ENCODE measurements at regions not wholly inside any gene's neighbourhood (a gene's known extent, or its start where the extent isn't known, plus 50 kb on each side); places are given as distances from the start of the nearest gene placed in this dataset.

DNA sequence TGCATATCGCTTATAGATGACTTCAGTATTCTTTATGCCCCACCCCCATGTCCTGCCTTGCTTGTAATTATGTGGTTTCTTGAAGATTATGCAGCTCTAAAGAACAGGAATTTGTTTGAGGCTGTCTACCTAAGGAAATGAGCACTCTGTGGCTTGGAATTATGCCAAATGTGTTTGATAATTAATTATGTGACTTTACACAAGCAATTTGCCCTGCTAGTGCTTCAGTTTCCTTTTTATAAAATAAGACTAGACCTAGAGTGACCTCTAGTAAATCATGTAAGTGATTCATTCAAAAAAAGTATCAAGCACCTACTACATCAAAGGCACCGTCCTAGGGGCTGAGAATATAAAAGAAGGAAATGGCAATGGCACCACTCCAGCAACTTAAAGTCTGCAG, 491.5 kb upstream of the KIRREL3 start:
- no peak for DNase-seq (ENCODE audit: low spot score)

DNA sequence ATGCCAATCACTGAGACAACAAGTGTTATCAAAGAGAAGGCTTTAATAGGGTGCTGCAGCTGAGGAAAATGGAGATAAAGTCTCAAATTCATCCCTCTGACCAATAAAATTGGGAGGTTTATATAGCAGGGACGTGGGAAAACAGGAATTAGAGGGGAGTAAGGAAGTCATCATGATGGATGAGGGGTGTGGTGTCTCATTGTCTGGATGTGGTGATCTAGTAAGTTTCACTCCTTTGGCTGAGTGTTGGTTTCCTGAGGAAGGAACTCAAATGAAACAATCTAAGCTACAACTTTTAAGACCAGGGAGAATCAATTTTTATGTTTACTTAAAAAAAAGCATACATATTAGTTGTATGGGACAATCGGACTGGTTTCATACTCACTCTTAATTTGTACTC, 491.0 kb upstream of the KIRREL3 start:
- DNase-seq (ENCODE audit: low spot score), result no peak

DNA sequence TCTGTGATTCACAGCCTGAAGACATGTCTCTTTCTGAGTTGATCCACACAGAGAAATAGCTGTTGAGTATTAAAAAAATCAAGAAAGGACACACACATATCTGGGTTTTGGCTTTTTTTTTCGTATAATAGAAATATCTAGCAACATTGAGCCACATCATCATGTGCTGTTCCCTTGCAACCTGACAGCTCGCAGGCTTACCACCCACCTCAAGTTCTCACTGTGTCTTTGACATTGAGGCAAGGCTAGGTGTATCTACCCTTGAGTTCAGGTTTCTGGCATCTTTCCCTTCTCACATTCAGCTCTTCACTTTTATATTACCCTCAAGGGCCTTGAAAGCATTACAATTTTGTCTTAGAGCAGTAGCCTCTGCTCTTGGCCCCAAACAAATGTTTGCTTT, 490.3 kb upstream of the KIRREL3 start:
- no peak for DNase-seq (ENCODE audit: low spot score)

DNA sequence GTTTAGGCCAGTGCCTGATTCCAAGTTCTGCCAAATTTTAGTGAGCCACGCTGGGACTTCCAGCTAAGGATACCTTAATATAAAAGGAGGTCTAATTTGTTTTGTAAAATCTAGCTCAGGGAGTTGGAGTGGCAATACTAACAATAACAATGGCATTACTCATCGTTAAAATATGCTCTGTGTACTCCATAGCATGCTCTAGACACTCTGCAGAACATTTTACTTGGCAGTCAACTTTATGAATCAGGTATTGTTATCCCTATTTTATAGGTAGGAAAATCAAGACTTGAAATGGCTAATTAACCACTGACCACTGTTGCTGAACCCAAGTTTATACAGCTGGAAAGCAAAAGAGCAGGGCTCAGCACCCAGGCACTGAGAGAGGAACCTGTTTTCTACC, 485.0 kb upstream of the KIRREL3 start:
- DNase-seq (ENCODE audit: low spot score), result no peak

DNA sequence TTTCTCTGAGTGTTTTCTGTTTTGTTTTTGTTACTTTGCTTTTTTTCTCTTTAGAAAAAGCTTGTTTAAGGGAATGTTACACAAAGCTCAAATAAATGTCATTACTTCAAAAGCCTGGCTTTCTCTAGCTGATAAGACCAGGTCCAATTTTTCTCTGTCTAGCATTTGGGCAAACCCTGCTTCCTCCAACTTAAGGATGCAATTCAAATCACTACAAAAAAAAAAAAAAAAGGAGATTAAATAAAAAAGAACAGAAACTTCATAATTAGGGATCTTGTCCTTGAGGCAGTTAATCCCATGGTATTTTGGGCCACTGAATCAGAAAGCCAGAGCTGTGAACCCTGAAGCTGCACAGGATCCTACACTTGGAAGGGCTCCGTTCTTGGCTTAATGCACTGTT, 480.8 kb upstream of the KIRREL3 start:
- no peak for DNase-seq (ENCODE audit: low spot score)

DNA sequence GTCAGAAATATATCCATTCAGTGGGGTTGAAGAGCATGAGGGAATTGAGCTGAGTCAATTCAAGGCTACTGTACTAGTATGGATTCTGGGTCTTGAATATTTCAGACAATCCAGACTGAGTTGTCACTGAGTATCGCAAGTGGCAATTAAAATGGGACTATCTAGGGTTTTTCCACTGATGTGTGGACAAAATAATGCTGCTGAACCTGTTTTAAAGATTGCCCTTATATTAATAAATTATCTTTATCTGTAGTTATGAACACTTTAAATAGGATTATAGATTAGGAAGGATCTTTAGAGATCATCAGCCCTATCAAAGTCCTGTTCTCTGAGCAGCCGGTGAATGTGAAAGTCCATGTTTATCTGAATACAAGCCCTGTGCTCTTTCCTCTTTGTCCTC, 478.3 kb upstream of the KIRREL3 start:
- DNase-seq (ENCODE audit: low spot score), result no peak

DNA sequence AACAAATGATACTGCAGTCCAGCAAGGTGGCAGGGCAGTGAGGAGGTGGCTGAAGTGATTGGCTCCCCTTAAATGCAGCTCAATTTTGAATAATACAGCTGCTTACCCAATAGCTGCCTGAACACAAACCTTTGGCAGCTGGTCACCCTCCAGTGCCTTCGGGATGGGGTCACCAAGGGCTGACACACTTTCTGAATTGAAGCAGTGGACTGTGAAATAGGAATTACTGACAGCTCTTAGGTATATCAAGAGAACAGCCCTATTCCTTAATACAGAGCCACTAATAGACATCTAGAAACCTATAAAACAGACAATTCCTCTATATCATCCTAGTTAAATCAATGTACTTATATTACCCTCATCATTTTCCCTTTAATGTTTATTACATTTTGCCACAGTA, 474.2 kb upstream of the KIRREL3 start:
- DNase-seq (ENCODE audit: low spot score), result no peak

DNA sequence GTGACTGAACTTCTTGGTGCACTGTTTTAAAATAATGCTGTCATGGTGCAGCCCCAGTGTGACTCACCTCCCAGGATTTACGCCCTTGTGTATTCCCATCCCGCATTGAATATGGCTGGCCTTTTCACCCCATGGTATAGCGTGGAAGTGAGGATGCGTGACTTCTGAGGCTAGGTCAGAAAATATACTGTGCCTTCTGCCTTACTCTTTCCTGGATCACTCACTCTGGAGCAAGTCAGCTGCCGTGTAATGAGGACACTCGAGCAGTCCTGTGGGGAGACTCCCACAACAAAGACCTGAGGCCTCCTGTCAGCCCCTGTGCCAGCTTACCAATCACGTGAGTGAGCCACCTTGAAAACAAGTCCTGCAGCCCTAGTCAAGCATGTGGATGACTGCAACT, 471.9 kb upstream of the KIRREL3 start:
- DNase-seq (ENCODE audit: low spot score), result no peak

DNA sequence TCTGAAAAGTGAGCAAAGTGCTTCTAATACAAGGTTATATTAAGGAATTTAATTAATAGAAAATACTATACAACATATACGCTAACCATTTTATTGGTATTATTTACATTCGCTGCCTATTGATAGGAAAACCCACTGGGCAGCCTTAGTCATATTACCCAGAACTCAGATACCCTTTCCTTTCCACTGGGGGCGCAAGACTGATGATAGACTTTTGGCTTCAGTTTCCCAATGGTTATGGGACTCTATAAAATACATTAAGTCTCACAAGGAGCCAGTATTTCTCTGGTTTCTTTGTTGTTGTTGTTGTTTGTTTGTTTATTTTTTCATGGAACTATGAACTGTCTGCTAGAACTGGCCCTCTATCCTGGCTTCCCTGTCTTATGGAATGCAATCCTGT, 471.1 kb upstream of the KIRREL3 start:
- no peak for DNase-seq (ENCODE audit: low spot score)

DNA sequence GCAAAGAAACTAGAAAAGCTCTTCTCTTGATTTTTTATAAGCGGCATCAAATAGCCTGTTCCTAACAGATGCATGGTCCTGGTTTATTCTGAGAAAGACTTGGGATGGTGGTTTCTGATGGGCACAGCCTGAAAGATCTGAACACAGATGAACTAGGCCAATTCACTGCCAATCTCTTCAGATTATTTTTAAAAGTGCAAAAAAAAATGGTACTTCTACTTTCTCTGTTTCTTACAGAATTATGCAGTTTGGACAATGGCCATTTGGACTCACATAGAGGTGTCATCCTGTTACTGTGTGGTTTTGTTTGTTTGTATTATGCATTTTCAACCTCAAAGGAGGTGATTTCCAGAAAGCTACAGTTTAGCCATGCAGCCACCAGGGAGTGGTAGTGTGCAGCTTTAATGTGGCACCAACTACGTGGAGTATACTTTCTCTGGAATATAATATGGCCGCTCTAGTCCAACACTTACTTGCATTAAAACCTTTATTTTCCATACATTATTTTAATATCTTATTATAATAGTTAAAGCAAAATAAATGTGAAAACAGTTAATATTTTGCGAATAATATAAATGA, 469.8 kb upstream of the KIRREL3 start:
- no peak for DNase-seq (ENCODE audit: low spot score)

- DNase-seq (ENCODE audit: low spot score), result no peak
Observed at GRCh38 chr11:127464325-127464724, 463.8 kb upstream of the KIRREL3 start.

DNA sequence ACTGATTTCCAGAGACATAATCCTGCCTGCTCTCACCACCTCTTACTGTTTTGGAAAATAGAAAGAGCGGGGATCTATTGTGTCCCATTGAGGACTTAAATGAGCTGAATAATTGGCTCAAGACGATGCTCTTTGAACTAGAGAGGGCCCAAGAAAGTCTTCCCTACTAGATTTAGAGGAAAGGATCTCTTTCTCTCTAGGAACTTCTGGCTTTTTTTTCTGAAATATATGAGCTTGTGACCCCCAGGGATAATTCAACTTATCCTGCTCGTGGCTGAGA, 461.4 kb upstream of the KIRREL3 start:
- DNase-seq (ENCODE audit: low spot score), result no peak

DNA sequence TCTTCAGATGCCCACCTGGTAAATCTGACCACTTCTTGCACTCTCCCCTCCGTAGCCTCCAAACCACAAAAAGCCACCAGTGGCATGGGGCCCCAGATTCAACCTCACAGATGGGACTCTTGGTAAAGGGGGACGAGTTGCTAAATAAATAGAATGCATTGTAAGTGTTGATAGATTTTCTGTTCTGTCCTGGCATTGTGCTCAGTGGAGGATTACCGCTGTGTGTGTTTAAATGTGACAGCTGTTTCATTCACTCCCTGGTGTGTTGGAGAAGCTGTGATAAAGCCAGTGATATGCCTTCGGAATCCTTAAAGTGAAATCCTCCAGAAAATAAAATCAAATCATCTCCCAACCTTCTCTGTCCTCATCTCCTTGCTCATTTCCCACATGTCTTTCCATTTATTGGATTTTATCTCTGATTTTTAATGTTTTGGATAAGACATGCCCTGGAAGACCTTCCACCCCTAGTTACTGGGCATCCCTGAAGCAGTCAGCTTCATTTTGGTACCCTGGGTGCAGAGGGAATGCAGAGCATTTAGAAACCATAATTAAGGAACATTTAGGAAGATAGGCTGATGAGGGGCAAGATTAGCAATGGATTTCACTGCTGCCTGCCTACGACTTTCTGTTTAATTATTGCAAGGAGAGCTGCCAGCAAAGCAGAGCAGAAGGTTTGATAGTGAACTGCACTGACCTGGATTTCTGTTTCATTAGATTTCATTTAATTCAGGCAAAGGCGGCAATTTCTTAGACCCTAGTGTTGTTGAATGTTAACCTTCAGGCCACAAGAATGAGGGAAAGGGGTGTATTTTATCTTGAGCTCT, 460.9 kb upstream of the KIRREL3 start:
- DNase-seq (ENCODE audit: low spot score), result no peak

DNA sequence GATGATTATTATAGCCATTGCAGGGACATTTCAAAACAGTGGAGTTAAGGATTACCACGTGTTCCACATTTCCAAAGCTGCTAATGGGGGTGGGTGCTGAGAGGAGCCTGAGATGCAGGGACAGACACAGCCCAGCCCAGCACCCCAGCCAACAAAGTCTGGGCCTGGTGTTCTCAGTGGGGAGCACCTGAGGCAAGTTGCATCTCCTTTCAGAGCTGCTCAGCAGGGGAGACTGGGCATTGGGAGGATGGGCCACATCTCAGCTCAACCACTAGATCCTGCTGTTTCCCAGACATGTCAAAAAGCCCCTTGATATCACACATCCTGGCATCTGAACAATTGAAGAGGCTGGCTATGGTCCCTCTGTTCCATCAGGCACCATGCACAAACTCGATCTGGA, 458.0 kb upstream of the KIRREL3 start:
- no peak for DNase-seq (ENCODE audit: low spot score)

DNA sequence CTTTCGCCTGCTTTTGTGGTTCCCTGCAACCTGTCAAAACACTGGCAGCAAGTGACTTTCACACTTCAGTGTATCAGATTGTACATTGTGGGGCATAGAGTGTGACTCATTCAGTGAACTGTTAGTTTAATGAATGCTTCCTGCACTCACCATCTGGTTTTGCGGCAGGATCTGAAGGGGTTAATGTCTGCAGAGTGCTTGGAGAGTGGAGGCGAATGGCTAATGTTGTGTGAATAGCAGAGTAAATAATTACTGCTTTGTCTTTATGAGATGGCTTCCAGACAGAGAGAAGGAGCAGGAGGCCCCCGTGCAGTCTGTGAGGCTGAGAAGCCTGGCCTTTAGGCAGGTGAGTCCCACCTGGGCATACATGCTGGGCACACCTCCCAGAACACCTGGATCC, 454.3 kb upstream of the KIRREL3 start:
- DNase-seq (ENCODE audit: low spot score), result no peak

DNA sequence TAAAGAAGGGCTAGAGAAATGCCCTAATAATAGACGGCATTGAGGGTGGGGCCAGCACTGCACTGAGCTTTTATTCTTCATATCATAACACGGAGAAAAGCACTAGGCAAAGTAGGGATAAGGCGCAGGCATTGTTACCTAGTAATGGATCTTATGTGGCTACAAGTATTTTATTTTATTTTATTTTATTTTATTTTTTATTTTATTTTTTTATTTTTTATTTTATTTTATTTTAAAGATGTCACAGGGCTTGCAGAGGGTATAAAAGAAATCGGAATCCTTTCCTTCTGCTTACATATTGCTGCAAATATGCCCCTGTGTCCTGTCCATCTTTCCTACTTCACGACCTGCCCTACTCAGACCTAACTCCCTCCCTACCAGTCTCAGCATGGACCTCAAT, 452.0 kb upstream of the KIRREL3 start:
- DNase-seq (ENCODE audit: low spot score), result no peak

GRCh38 chr11:127451861-127452260, 451.3 kb upstream of the KIRREL3 start:
- DNase-seq (ENCODE audit: low spot score), result no peak

DNA sequence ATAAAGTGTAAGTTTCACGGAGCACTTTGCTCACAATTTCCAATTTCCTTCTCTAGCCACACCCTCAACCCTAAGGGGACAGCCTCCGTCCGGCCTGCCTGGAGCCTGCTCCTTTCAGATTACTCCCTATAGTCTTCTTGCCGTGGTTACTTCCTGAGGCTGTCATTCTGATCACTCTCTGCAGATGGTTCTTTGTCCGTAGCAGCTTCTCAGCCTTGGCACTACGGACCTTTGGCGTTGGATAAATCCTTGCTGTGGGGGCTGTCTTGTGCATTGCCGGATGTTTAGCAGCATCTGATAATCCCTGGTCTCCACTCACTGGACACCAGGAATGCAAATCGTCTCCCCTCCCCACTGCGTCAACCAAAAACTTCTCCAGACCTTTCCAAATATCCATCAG, 447.5 kb upstream of the KIRREL3 start:
- no peak for DNase-seq (ENCODE audit: low spot score)

DNA sequence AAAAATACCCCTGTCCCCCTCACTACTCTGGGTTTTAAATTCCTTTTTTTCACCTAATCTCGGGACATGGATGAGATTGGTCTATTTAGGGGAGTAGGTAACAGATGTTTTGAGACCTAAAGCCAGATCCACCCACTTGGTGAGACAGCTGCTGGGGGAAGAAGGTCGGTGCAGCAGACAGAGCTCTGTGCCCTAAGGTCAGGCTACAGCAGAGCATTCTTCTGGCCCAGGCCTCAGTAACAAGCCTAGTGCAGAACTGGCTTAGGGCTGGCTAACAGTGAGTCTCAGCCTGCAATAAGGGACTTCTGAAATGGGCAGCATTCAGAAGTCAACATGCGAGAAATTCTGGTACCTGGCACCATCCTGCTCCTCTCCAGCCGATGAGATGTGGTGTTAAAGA, 444.9 kb upstream of the KIRREL3 start:
- DNase-seq (ENCODE audit: low spot score), result no peak

DNA sequence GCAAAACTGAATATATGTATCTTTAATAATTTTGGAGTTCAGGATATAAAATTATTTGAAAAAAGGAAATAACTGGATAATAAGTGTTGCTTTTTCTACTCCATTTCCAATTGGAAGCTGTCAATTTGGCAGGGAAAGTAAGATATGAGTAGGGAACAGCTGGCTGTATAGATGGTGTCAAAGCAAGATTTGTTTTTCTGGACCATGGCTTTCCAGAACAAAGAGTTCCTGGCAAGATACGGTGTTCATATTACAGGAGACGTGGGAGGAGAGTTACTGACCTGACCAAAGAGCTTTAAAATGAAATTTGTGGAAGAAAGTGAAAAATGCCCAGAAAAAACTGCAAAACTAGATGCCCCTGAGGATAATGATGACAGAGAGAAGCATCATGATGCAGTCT, 442.7 kb upstream of the KIRREL3 start:
- DNase-seq (ENCODE audit: low spot score), result no peak

DNA sequence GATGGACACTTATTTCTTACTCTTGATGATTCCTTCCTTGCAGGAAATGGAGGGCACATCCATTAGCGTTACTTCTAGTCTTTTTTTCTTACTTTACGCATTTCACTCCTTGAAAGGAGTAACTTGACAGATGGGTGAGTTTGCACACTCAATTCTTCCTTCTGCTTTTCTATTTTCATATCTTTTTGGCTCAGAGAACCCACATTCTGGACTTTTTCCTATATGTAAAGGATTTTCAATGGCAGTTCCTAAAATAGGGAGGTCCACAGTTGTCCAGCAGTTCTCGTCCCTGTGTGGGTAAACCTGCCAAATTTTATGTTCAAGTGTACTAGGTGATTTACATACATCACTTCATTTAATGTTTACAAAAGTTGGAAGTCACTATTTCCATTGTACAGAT, 440.0 kb upstream of the KIRREL3 start:
- no peak for DNase-seq (ENCODE audit: low spot score)

GRCh38 chr11:127425281-127425680, 424.7 kb upstream of the KIRREL3 start:
- no peak for DNase-seq (ENCODE audit: low spot score)

DNA sequence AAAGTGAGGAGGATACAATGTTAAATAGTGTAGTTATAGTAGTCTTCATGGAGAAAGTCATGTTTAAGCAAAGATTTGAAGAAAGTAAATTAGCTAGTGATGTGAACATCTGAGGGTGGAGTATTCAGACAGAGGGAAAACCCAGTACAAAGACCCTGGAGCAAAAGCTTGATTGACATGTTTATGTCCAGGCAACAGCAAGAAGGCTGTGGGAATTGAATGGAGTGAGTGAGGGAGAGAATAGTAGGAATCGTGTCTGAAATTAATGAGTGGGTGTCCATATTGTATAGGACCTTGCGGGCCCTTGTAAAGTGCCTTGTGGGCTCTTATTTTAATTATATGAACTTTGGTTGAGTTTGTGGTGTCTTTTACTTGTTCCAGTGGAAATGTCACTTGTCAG, 424.1 kb upstream of the KIRREL3 start:
- DNase-seq (ENCODE audit: low spot score), result no peak

DNA sequence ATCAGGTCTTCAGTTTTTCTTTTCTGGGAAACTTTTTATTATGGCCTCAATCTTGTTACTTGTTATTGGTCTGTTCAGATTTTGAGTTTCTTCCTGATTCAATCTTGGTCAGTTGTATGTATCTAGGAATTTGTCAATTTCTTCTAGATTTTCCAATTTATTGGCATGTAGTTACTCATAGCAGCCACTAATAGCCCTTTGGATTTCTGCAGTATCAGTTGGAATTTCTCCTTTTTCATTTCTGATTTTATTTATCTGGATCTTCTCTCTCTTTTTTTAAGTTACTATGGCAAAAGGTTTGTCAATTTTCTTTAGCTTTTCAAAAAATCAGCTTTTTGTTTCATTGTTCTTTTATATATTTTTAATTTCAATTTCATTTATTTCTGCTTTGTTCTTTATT, 419.6 kb upstream of the KIRREL3 start:
- no peak for DNase-seq (ENCODE audit: low spot score)
